T1000 (cell line): ENCODE measurements at regions not wholly inside any gene's neighbourhood (a gene's known extent, or its start where the extent isn't known, plus 50 kb on each side); places are given as distances from the start of the nearest gene placed in this dataset.

ENCODE experiments used
- DNase-seq: peaks from one replicate; lab custom pipeline; 2025; ENCODE audit warnings: mixed read lengths; lab: John Stamatoyannopoulos, UW

DNA sequence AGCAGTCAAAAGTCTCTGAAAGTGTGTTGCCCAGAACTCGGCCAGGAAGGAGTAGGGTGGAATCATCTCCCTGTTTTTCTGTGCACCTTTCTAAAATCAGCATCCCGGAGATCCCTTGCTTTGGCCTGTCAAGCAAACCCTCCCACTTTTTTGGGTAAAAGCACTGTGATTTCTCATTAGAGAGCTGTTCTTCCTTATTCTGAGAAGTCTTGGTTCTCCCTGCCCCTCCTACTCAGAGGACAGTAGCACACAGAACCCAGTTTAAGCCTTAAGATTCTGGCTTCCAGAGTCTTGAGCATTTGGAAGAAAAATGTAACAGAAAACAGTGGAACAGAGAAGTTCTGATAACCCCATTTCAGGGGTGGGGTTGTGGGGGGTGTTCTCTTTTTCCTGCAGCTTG lies 52.6 kb upstream of the KATNAL1 start:
- DNase-seq = no peak

DNA sequence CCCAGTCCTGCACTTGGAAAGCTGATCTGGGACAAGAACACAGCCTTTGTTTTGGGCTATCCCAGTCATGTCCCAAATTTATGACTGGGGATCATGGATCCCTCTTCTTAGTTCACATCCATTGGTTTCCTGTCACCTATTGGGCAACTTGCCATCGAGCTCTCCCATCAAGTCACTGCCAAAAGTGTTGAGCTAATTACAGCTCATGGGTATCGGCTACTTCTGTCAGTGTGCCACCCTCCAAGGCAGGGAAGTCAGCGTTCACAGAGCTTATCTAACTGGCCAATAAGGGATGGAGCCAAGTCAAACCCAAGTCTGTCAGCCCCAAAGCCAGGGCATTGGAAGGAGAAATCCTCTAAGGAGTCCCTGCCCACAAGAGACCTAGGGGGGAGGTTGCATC lies 53.2 kb upstream of the KATNAL1 start:
- no peak for DNase-seq

- no peak for DNase-seq
These were observed 54.8 kb upstream of the KATNAL1 start for GRCh38 chr13:30362005-30362788.

- DNase-seq = no peak
These were observed 55.5 kb upstream of the KATNAL1 start for GRCh38 chr13:30362869-30363268.

GRCh38 chr13:30363725-30364124 lies 56.4 kb upstream of the KATNAL1 start:
- no peak for DNase-seq

DNA sequence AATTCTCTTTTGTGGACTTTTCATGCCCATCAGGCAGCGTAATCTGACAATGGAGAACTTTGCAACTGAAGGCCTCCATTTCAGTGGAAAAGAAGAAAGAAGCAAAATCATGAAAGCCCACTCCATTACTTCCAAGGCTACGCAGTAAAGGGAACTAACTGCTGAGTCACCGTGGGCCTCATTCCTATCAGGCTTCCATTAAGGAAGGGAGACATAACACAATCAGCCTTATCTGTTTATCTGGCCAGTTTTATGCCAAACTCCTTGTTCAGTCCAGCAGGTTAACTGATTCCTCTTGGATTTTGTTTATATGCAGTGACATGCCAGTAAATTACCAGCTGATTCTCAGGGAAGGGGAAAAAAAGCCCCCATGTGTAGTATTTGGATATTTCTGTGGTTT lies 56.8 kb upstream of the KATNAL1 start:
- no peak for DNase-seq

GRCh38 chr13:30364876-30365275 lies 57.4 kb upstream of the UBE2L5 start:
- no peak for DNase-seq

DNA sequence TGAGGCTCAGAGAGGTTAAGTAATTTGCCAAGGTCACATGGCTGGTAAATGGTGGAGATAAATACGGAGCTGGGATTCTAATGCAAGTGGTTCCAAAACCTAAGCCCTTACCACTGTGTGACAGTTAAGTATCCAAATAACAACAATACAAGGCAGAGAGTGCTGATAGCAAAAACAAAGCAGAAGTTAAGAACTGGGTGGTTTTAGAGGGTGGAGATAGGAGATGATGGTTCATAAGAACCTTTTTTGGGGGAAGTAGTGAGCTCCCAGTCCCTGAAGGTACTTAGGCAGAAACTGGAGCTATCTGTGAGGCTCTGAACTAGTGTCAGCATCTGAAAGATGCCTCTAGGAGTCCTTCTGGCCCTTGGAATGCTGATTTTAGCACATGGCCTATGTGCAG lies 56.2 kb upstream of the UBE2L5 start:
- no peak for DNase-seq

GRCh38 chr13:30367296-30367695 lies 55.0 kb upstream of the UBE2L5 start:
- DNase-seq = no peak

DNA sequence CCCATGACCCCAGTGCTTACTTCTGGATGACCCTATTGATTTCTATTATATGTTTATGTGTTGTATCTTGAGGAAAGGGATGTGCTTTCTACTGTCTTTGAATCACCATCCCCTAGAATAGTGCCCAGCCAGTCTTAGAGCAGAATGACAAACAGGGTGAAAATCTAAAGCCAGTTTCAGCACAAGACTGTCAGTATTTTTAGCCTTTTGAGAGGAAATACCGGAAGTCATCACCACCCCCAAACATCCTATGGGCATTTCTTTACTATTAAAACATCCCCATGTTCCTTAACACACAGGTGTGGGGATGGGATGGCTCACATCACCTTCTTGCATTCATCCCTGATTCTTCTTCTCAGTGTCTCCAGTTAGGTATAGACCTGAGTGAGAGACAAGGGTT lies 52.1 kb upstream of the UBE2L5 start:
- DNase-seq = no peak

DNA sequence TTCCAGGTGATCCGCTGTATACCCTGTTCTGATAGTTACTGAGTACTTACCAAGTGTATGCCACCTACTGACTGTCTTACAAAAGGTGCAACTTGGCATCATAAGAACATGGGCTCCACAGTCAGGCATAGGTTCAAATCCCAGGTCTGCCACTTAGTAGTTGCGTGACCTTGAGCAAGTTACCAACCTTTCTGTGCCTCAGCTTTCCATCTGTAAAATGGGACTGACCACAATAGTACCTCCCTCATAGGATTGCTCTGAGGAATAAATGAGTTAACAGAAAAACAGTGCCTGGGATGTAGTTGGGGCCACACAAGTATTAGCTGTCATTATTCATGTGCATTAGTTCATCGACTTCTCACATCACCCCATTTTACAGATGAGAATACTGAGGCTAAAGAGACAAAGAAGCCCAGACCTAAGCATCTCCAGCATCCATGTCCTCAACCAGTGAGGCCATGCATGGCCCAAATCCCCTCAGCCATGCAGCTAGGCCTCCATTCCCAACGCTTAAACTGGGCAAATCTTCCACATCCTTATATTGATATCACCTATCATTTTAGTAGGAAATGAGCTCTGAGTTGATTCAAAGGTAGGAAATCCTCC lies 51.3 kb upstream of the UBE2L5 start:
- no peak for DNase-seq

DNA sequence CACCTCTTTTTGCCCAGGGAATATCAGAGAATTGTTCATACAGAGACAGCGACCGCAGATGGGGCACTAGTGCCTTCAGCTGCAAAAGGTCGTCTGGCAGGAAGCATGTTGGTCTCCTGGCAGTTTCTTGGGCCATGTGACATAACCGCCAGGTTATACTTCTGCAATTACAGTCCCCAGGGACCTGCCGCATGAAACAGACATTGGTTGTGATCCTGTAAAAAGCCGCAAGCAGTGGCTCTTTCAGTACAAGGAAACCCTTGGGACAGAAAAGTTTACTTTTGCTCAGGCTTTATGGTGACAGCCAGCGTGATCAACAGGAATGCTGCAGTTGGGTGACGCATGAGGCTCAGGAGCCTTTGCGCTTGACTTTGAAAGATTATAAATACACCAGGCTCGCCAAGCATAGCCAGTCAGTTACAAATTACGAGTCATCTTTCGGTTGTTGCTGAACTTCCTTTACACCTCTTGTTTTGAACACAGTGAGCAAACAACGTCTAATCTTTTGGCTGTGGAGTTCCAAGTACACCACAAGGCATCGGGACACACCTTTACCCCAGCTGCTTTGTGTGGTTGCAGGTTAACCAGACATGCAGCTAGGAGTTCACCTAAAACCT lies 50.5 kb upstream of the UBE2L5 start:
- peak; percentile 7 for DNase-seq
